Activated CD4-positive, alpha-beta T cell treated with anti-CD3 and anti-CD28 coated beads, Interleukin-2, amount 50 U/mL, for 1 hour (primary cell): ENCODE measurements at regions not wholly inside any gene's neighbourhood (a gene's known extent, or its start where the extent isn't known, plus 50 kb on each side); places are given as distances from the start of the nearest gene placed in this dataset.
A peak's percentile ranks its signal among the peaks of the same experiment; 100 is the strongest.
"Not testable (repeated sequence)": the region's sequence is repeated elsewhere in the genome, so short reads cannot be mapped to it uniquely, and the experiment has no call there.

Experiments
- DNase-seq: peaks from one replicate; pipeline ENCODE4 v3.0.0-alpha.2; 2020

GRCh38 chr5:128667751-128668150, 129.7 kb upstream of the FBN2 start:
- no peak for DNase-seq

- DNase-seq, result no peak
These were observed 130.9 kb upstream of the FBN2 start for GRCh38 chr5:128668921-128669320.

GRCh38 chr5:128669803-128670202, 131.8 kb upstream of the FBN2 start:
- no peak for DNase-seq

GRCh38 chr5:128671943-128672342, 133.9 kb upstream of the FBN2 start:
- no peak for DNase-seq

- DNase-seq, result no peak
These were observed 135.0 kb upstream of the FBN2 start for GRCh38 chr5:128673000-128673399.

- no peak for DNase-seq
These were observed 135.4 kb upstream of the FBN2 start for GRCh38 chr5:128673411-128673957.

GRCh38 chr5:128673970-128674369, 135.9 kb upstream of the FBN2 start:
- no peak for DNase-seq

- peak; percentile 10 for DNase-seq
These were observed 136.9 kb upstream of the FBN2 start for GRCh38 chr5:128674837-128675446.

GRCh38 chr5:128681096-128681495, 143.1 kb upstream of the FBN2 start:
- no peak for DNase-seq

- DNase-seq, result no peak
These were observed 143.9 kb upstream of the FBN2 start for GRCh38 chr5:128681764-128682592.

- no peak for DNase-seq
These were observed 144.6 kb upstream of the FBN2 start for GRCh38 chr5:128682669-128683068.

GRCh38 chr5:128684961-128685360, 146.9 kb upstream of the FBN2 start:
- no peak for DNase-seq

- DNase-seq, result no peak
These were observed 149.9 kb upstream of the FBN2 start for GRCh38 chr5:128687930-128688329.

GRCh38 chr5:128693764-128694163, 155.7 kb upstream of the FBN2 start:
- DNase-seq, result no peak

- DNase-seq, result no peak
These were observed 157.9 kb upstream of the FBN2 start for GRCh38 chr5:128695791-128696530.

- no peak for DNase-seq
These were observed 163.3 kb upstream of the FBN2 start for GRCh38 chr5:128701301-128701700.

GRCh38 chr5:128703322-128703721, 165.3 kb upstream of the FBN2 start:
- DNase-seq, result no peak

- DNase-seq, result no peak
These were observed 168.2 kb upstream of the FBN2 start for GRCh38 chr5:128706269-128706668.

- DNase-seq, result no peak
These were observed 170.8 kb upstream of the FBN2 start for GRCh38 chr5:128708841-128709240.

- DNase-seq, result no peak
These were observed 173.2 kb upstream of the FBN2 start for GRCh38 chr5:128711216-128711615.

GRCh38 chr5:128714551-128714950, 176.5 kb upstream of the FBN2 start:
- DNase-seq, result no peak

GRCh38 chr5:128722551-128722950, 184.5 kb upstream of the FBN2 start:
- no peak for DNase-seq

- DNase-seq, result not testable (repeated sequence)
These were observed 192.0 kb upstream of the FBN2 start for GRCh38 chr5:128730021-128730420.

- not testable (repeated sequence) for DNase-seq
These were observed 197.6 kb upstream of the FBN2 start for GRCh38 chr5:128735656-128736055.
